Middle frontal gyrus (tissue), 1 donor: ENCODE measurements at regions not wholly inside any gene's neighbourhood (a gene's known extent, or its start where the extent isn't known, plus 50 kb on each side); places are given as distances from the start of the nearest gene placed in this dataset.

Experiments used
- DNase-seq: peaks from one replicate; pipeline ENCODE4 v3.0.0-alpha.2; 2015; ENCODE audit warnings: low spot score; ENCODE audit errors: extremely low spot score

- no peak for DNase-seq
Observed at GRCh38 chrY:8656101-8656500, 681.2 kb upstream of the TSPY4 start.

GRCh38 chrY:8656515-8656914, 680.7 kb upstream of the TSPY4 start:
- DNase-seq, result no peak

DNA sequence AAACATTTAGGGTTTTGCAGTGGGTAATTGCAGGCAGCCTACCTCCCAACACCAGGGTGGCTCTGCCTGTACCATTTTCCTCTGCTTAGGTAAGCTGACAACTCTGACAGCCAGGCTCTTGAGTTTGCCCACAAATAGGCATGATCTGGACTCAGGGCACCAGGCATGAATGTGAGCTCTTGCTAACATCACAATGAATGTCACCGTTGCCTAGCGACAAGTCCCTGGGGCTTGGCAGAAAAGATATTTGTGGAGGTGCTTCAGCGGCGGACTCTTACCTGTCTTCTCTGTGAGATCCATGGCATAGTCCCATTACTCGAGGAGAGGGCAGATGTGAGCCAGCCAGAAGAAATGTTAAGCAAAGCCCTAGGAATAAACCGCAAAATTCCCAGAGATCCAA, 677.5 kb upstream of the TSPY4 start:
- DNase-seq, result no peak

GRCh38 chrY:8673896-8674295, 663.4 kb upstream of the TSPY4 start:
- no peak for DNase-seq

- DNase-seq, result no peak
Observed at GRCh38 chrY:8677336-8677935, 659.8 kb upstream of the TSPY4 start.

- no peak for DNase-seq
Observed at GRCh38 chrY:8687154-8687553, 650.1 kb upstream of the TSPY4 start.

DNA sequence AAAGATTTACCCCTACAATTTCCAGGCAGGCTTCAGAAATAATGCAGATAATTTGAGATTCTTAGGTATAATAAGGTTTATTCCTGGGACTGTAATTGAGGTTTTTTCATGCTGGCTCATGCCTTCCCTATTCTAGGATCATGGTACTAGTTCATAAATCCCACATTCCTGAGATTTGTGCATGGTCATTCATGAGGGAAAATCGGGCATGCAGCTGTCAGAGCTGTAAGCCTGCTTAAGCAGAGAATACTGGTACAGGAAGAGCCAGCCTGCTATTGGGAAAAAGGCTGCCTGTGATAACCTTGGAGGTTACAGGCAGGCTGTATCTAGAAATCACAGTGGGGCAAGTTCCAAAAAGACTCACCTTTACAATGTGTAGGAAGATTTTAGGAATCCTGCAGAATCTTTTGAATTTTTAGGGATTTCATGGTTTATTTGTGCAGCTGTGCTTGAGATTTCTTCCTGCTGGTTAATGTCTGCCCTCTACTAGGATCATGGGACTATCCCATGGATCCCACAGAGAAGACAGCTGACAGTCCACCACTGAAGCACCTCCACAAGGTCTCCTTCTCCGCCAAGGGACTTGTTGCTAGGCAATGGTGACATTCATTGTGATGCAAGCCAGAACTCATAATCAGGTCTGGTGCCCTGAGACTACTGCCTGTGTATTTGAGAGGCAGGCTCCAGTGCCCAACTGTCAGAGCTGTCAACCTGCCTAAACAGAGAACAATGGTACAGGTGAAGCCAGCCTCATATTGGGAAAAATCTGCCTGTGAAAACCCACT, 646.2 kb upstream of the TSPY4 start:
- DNase-seq, result no peak

GRCh38 chrY:8698571-8698970, 638.7 kb upstream of the TSPY4 start:
- no peak for DNase-seq

DNA sequence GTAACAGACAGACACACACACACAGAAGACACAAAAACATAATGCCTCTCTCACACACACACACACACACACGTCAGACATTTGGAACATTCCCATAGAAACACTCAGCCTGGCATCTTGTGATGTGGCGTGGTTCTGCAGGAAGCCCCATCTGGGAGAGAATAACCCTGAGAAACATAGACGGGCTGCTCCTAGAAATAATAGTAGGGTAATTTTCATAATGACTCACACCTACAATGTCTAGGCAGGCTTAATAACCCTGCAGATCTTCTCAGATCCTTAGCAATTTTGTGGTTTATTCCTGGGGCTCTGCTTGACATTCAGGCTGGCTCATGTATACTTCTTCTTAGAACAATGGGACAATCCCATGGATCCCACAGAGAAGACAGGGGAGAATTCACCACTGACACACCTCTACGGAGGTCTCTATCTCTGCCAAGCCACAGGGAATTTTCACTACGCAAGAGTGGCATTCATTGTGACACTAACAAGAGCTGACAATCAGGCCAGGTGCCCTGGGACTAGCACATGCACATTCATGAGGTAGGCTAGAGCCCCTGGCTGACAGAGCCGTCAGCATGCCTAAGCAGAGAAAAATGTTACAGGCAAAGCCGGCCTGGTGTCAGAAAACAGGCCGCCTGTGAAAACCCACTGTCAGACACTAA, 631.5 kb upstream of the TSPY4 start:
- DNase-seq, result no peak

DNA sequence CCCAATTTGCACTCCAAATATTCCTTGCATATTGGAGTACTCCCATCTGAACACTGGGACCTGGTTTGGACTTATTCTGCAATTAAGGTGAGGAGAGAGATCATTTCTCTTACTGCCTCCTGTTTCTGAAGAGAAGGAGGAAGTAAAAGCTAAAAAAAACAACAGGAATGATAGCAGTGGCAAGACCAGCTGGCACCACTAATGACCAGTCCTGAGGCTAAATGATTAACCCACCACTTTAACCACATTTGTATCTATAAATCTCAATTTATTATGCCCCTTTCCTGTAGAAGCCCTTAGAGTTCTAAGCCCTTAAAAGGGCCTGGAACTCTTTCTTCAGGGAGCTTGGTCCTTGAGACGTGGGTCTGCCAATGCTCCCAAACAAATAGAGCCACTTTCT, 625.0 kb upstream of the TSPY4 start:
- DNase-seq, result no peak

DNA sequence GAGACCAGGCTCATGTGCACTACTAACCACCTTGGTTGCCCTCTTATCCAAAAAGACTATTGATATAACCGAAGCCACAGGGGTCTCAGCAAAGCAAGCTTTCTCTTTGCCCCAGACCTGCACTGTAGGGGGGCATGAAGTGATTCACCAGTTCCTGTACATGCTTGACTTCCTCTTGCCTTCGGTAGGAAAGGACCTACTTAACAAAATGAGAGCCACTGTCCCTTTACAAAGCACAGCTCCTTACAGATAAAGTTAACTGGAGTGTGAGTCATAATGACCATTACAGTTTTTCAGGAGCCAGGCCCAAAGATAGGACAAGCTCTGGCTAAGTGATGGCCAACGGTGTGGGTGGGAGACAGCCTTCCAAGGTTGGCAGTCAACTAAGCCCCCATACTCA, 622.0 kb upstream of the TSPY4 start:
- no peak for DNase-seq

DNA sequence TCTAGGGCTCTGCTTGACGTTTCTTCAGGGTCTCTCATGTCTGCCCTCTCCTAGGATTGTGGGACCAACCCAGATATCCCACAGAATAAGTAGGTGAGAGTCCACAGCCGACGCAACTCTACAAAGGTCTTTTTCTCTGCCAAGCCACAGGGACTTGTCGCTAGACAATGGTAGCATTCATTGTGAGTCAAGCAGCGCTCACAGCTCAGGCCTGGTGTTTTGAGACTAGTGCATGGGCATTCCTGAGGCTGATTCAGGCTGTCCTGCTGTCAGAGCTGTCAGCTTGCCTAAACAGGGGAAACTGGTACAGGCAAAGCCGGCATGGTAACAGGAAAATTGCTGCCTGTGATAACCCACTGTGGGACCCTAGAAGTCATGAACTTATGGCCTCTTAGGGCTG, 610.6 kb upstream of the TSPY4 start:
- no peak for DNase-seq

DNA sequence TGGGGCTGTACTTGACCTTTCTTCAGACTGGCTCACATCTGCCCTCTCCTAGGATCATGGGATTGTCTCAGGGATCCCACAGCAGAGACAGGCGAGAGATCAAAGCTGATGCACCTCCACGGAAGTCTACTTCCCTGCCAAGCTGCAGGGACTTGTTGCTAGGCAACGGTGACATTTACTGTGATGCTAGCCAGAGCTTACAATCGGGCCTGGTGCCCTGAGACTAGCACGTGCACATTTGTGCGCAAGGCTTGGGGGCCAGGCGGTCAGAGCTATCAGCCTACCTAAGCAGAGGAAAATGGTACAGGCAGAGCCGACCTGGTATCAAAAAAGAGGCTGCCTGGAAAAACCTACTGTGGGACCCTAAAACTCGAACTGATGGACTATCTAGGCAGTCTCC, 607.3 kb upstream of the TSPY4 start:
- DNase-seq, result no peak

GRCh38 chrY:8741343-8742069, 595.8 kb upstream of the TSPY4 start:
- DNase-seq, result no peak

- no peak for DNase-seq
Observed at GRCh38 chrY:8764184-8764583, 573.1 kb upstream of the TSPY4 start.

DNA sequence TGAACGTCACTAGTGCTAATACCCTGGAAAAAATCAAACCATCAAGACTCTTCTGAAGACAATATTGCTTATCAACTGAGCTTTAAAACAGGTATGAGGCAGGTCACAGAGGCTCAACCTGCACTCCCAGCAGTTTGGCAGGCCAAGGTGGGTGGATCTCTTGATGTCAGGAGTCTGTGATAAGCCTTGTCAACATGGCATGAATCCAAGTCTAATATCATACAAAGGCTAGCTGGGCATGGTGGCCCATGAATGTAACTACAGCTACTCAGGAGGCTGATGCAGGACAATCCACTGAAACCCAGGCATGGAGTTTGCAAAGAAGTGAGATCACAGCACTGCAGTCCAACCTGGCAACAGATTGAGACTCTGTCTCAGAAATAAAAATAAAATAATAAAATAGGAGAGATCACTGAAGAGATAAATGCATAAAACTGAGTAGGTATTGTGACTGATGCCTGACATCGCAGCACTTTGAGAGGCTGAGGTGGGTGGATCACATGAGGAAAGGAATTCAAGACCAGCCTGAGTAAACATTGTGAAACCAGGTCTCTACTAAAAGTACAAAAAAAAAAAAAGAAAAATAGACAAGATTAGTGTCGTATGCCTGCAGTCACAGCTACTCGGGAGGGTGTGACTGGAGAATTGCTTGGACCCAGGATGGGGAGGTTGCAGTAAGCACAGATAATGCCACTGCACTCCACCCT, 555.9 kb upstream of the TSPY4 start:
- DNase-seq, result no peak

DNA sequence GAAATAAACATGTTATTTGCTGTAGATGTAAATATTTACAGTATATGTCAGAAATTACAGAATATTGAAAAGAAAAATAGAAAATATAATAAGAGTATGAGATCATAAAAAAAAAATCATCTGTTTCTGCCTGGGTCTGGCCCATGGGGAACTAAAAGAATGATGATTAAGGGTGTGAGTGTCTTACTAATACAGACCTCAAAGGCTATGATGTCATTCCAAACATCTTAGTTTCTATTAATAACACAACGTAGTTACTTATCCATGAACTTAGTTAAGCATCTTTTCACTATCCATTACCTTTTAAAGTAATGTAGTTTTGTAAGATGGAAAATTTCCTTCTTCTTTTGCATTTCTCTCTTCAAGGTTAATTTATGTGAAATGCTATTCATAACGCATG, 542.7 kb upstream of the TSPY4 start:
- DNase-seq, result no peak

GRCh38 chrY:8804317-8804716, 532.9 kb upstream of the TSPY4 start:
- no peak for DNase-seq

GRCh38 chrY:8807648-8808408, 529.4 kb upstream of the TSPY4 start:
- no peak for DNase-seq

GRCh38 chrY:8808611-8809010, 528.7 kb upstream of the TSPY4 start:
- no peak for DNase-seq

- DNase-seq, result no peak
Observed at GRCh38 chrY:8809076-8809475, 528.2 kb upstream of the TSPY4 start.
